HepG2 (cell line): ENCODE measurements at regions not wholly inside any gene's neighbourhood (a gene's known extent, or its start where the extent isn't known, plus 50 kb on each side); places are given as distances from the start of the nearest gene placed in this dataset.

ENCODE experiments used
- ATAC-seq: fragments of 200-7000 bp; cut with Tn5 transposase; 3 replicates; pipeline ENCODE4 v1.9.1; 2020; ENCODE audit warnings: mild to moderate bottlenecking, moderate library complexity
- BruUV-seq: library from RNA; stranded (reverse); fragments of 400-500 nt; replicated peaks from 2 replicates; lab custom pipeline; 2021; lab: Mats Ljungman, UMichigan
- CTCF ChIA-PET: fragments of 300-600 bp; formaldehyde crosslinking; extraction: SDS; loops from one replicate; lab custom pipeline; 2021; ENCODE audit warnings: low total read pairs, inconsistent platforms, low intra/inter-chr PET ratio; lab: Yijun Ruan, JAX
- POLR2A ChIA-PET: fragments of 350-600 bp; sonication (Branson Sonifier 250); formaldehyde crosslinking; loops from one replicate; lab custom pipeline; 2020; ENCODE audit warnings: antibody characterized with exemption, inconsistent platforms; lab: Yijun Ruan, JAX
- DNase-seq: peaks from one replicate; pipeline ENCODE4 v3.0.0-alpha.2; 2015; ENCODE audit warnings: low spot score
- FAIRE-seq: peaks from 3 replicates; lab custom pipeline; 2011; peaks lifted over from hg19 to GRCh38; lab: Jason Lieb, UNC
- H2AFZ ChIP-seq: one replicate; pipeline ENCODE4 v1.6.1; 2011; ENCODE audit warnings: low read length, inconsistent platforms
- H3K27ac ChIP-seq: fragments of 300-600 bp; 3 replicates; pipeline ENCODE4 v1.8.0; 2011; ENCODE audit warnings: mixed run types, mild to moderate bottlenecking, mixed read lengths, low read length, inconsistent platforms; ENCODE audit not compliant: insufficient read depth; ENCODE audit errors: extremely low read length
- H3K27me3 ChIP-seq, 2 experiments: fragments of 200-600 bp in 1 of 2; 2 replicates in 1 of 2; 3 replicates in 1 of 2; pipeline versions ENCODE4 v1.6.0 to v1.8.0; 2011; ENCODE audit warnings: low read length in 2 of 2, mild to moderate bottlenecking in 2 of 2, moderate library complexity in 2 of 2, inconsistent platforms in 1 of 2; ENCODE audit not compliant: insufficient read depth in 2 of 2, control insufficient read depth in 1 of 2
- H3K36me3 ChIP-seq, 2 experiments: fragments of 200-600 bp in 1 of 2; replicated peaks in 1 of 2; 2 replicates in 1 of 2; 3 replicates in 1 of 2; pipeline versions ENCODE4 v1.5.1 to v1.8.0; 2011; ENCODE audit warnings: low read length in 2 of 2, inconsistent platforms in 1 of 2; ENCODE audit not compliant: insufficient read depth in 2 of 2, control insufficient read depth in 1 of 2
- H3K4me1 ChIP-seq: 2 replicates; pipeline ENCODE4 v1.5.1; 2012; ENCODE audit warnings: low read length, inconsistent platforms; ENCODE audit not compliant: insufficient read depth
- H3K4me2 ChIP-seq: 2 replicates; pipeline ENCODE4 v1.6.0; 2011; ENCODE audit warnings: low read depth, low read length, inconsistent platforms
- H3K4me3 ChIP-seq, 3 experiments: fragments of 200-600 bp in 1 of 3; sonication (generic), shearing (Covaris generic) in 1 of 3; replicated peaks in 1 of 3; 2 replicates each; pipeline ENCODE4 v1.5.1; 2011 to 2016; ENCODE audit warnings: low read length in 3 of 3, inconsistent platforms in 2 of 3, low read depth in 2 of 3, mild to moderate bottlenecking in 2 of 3, control low read depth in 1 of 3, mixed read lengths in 1 of 3; ENCODE audit not compliant: insufficient read depth in 1 of 3
- H3K79me2 ChIP-seq: one replicate; pipeline ENCODE4 v1.6.1; 2011; ENCODE audit warnings: low read length, inconsistent platforms; ENCODE audit not compliant: insufficient read depth
- H3K9ac ChIP-seq: 2 replicates; pipeline ENCODE4 v1.6.0; 2011; ENCODE audit warnings: mild to moderate bottlenecking, low read depth, low read length, inconsistent platforms; ENCODE audit not compliant: insufficient read depth
- H3K9me3 ChIP-seq: 2 replicates; pipeline ENCODE4 v1.5.1; 2012; ENCODE audit warnings: mild to moderate bottlenecking, low read length
- H4K20me1 ChIP-seq: 2 replicates; pipeline ENCODE4 v1.6.0; 2011; ENCODE audit warnings: inconsistent platforms, mild to moderate bottlenecking, low read length, moderate library complexity; ENCODE audit not compliant: insufficient read depth
- GRHL1 ChIP-seq: sonication (generic); formaldehyde crosslinking; conservative IDR thresholded peaks from 2 replicates; pipeline ENCODE4 v1.8.0; 2022; ENCODE audit warnings: missing genetic modification reagents
- HMG20A ChIP-seq: IDR thresholded peaks from 2 replicates; pipeline ENCODE4 v1.6.1; 2016; ENCODE audit warnings: borderline replicate concordance
- TRIM24 ChIP-seq: sonication (generic); formaldehyde crosslinking; IDR thresholded peaks from 2 replicates; pipeline ENCODE4 v1.8.0; 2022; ENCODE audit warnings: mild to moderate bottlenecking, missing genetic modification reagents
- ZBTB4 ChIP-seq: sonication (generic); formaldehyde crosslinking; IDR thresholded peaks from 2 replicates; pipeline ENCODE4 v1.4.0; 2020; ENCODE audit warnings: missing genetic modification reagents, mild to moderate bottlenecking, borderline replicate concordance
- ZEB1 ChIP-seq: IDR thresholded peaks from 2 replicates; pipeline ENCODE4 v1.6.1; 2012; ENCODE audit warnings: mild to moderate bottlenecking, low read depth, inconsistent platforms; ENCODE audit not compliant: insufficient replicate concordance
- WGBS: methylation state at CpG from one replicate; pipeline ENCODE4 v1.1.6; 2017; ENCODE audit warnings: low lambda C conversion rate; 5-methylcytosine and 5-hydroxymethylcytosine counted together
- in situ Hi-C: cut with HindIII; loops from 2 replicates; pipeline ENCODE4 v1.10.0; 2017; ENCODE audit warnings: low pct_unique_long_range_greater_than_20kb; ENCODE audit not compliant: extremely low pct_ligation_motif_present
- intact Hi-C: fragments of 100-400 bp; cut with micrococcal nuclease; formaldehyde crosslinking; loops from one replicate; pipeline ENCODE4 v1.10.0; 2022; ENCODE audit not compliant: unreplicated experiment

DNA sequence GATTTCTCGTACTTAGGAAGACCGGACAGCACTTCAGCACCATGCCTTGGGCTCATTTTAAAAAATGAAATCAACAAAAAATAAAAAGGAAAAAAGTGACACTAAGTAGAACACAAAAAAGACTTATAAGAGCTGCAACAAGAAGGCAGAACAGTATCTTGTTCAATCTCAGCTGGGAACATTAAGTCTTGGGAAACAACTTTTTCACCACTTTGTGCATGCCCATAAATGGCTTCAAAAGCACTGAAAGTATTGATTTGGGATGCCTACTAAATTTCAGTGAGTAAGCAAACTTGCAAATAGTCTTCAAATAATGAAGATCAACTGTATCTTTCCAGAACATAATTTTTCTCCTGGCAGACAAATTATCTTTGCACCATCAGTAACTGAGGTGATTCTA is 489.3 kb downstream of the NXPH1 start:
- TF ChIP-seq TRIM24: no peak
- TF ChIP-seq ZBTB4 (CRISPR knock-in tag): no peak
- no peak for TF ChIP-seq HMG20A (CRISPR knock-in tag)
- TF ChIP-seq ZEB1: no peak
- TF ChIP-seq GRHL1 (CRISPR knock-in tag): no peak
- no TSS peak for BruUV-seq
- no peaks in the 10 kb centered on the region for H3K79me2 ChIP-seq
- intact Hi-C loops: no loop called here
- FAIRE-seq (no peak), DNase-seq (no peak), ATAC-seq (no peak)
- in situ Hi-C loops: no loop called here
- no peak overlapping the region for H3K27ac ChIP-seq
- H3K4me1 ChIP-seq: no peaks in the 10 kb centered on the region
- no peaks in the 10 kb centered on the region for H3K36me3 ChIP-seq
- WGBS: 61% methylated on average over 2 of the region's 2 CpGs
- no peaks in the 10 kb centered on the region for H4K20me1 ChIP-seq
- CTCF ChIA-PET: no interaction called here
- peaks cover 67% of the 10 kb centered on the region for H3K9me3 ChIP-seq
- H3K4me3 ChIP-seq: no peak overlapping the region
- POLR2A ChIA-PET: no interaction called here
- no peak overlapping the region for H2AFZ ChIP-seq
- no peaks in the 10 kb centered on the region for H3K27me3 ChIP-seq
- no peak overlapping the region for H3K4me2 ChIP-seq
- H3K9ac ChIP-seq: no peak overlapping the region
